GM12878 (cell line): ENCODE measurements at regions not wholly inside any gene's neighbourhood (a gene's known extent, or its start where the extent isn't known, plus 50 kb on each side); places are given as distances from the start of the nearest gene placed in this dataset.

Experiments
- ATAC-seq: fragments of 200-7000 bp; cut with Tn5 transposase; 3 replicates; pipeline ENCODE4 v1.9.1; 2020; ENCODE audit warnings: mild to moderate bottlenecking, moderate library complexity
- BruUV-seq: library from RNA; stranded (reverse); fragments of 400-500 nt; replicated peaks from 2 replicates; lab custom pipeline; 2021; lab: Mats Ljungman, UMichigan
- CTCF ChIA-PET: fragments of 300-600 bp; sonication (Branson Sonifier 250); formaldehyde crosslinking; extraction: SDS; loops from one replicate; lab custom pipeline; 2021; ENCODE audit warnings: inconsistent platforms; lab: Yijun Ruan, JAX
- POLR2A ChIA-PET: fragments of 350-600 bp; formaldehyde crosslinking; extraction: SDS; loops from one replicate; lab custom pipeline; 2021; ENCODE audit warnings: inconsistent platforms; lab: Charles Lee
- RAD21 ChIA-PET: fragments of 300-600 bp; sonication (Branson Sonifier 250); formaldehyde crosslinking; loops from one replicate; lab custom pipeline; 2023; ENCODE audit warnings: antibody characterized with exemption; ENCODE audit not compliant: unreplicated experiment; lab: Charles Lee
- SMC1A ChIA-PET: fragments of 300-600 bp; sonication (Branson Sonifier 250); formaldehyde crosslinking; loops from one replicate; lab custom pipeline; 2023; ENCODE audit not compliant: unreplicated experiment, uncharacterized antibody; lab: Charles Lee
- DNase-seq: peaks from one replicate; pipeline ENCODE4 v3.0.0-alpha.2; 2011; ENCODE audit warnings: low read depth, low spot score
- FAIRE-seq: peaks from 3 replicates; lab custom pipeline; 2011; peaks lifted over from hg19 to GRCh38; lab: Jason Lieb, UNC
- H2AFZ ChIP-seq: 2 replicates; pipeline ENCODE4 v1.6.0; 2011; ENCODE audit warnings: low read depth, low read length, control low read depth; ENCODE audit not compliant: control insufficient read depth
- H3K27ac ChIP-seq: 2 replicates; pipeline ENCODE4 v1.5.1; 2011; ENCODE audit warnings: control low read depth; ENCODE audit not compliant: control insufficient read depth, insufficient read depth
- H3K27me3 ChIP-seq, 2 experiments: replicated peaks in 1 of 2; 2 replicates each; pipeline versions ENCODE4 v1.6.0 to v1.6.1; 2011; ENCODE audit warnings: low read length in 1 of 2; ENCODE audit not compliant: control insufficient read depth in 2 of 2, insufficient read depth in 2 of 2
- H3K36me3 ChIP-seq, 2 experiments: 2 replicates each; pipeline ENCODE4 v1.5.1; 2011; ENCODE audit warnings: low read length in 1 of 2; ENCODE audit not compliant: control insufficient read depth in 2 of 2, insufficient read depth in 2 of 2
- H3K4me1 ChIP-seq: 2 replicates; pipeline ENCODE4 v1.6.1; 2011; ENCODE audit warnings: mild to moderate bottlenecking, low read length, moderate library complexity, mixed read lengths; ENCODE audit not compliant: control insufficient read depth, insufficient read depth
- H3K4me2 ChIP-seq: 2 replicates; pipeline ENCODE4 v1.6.0; 2011; ENCODE audit warnings: control low read depth; ENCODE audit not compliant: control insufficient read depth, insufficient read depth
- H3K4me3 ChIP-seq: fragments of 200-600 bp; sonication (generic); 2 replicates; pipeline ENCODE4 v1.5.1; 2016
- H3K79me2 ChIP-seq: 2 replicates; pipeline ENCODE4 v1.6.0; 2011; ENCODE audit warnings: low read length; ENCODE audit not compliant: control insufficient read depth, insufficient read depth
- H3K9ac ChIP-seq: 2 replicates; pipeline ENCODE4 v1.8.0; 2011; ENCODE audit warnings: low read length, control low read depth, mixed read lengths; ENCODE audit not compliant: control insufficient read depth, insufficient read depth
- H3K9me3 ChIP-seq: replicated peaks from 3 replicates; pipeline ENCODE4 v1.5.1; 2011; ENCODE audit warnings: mild to moderate bottlenecking, low read length; ENCODE audit not compliant: control insufficient read depth, insufficient read depth
- H4K20me1 ChIP-seq: 2 replicates; pipeline ENCODE4 v1.6.0; 2011; ENCODE audit not compliant: control insufficient read depth, insufficient read depth
- ASH2L ChIP-seq: fragments of 300-600, 200-600 bp; sonication (generic); IDR thresholded peaks from 2 replicates; pipeline ENCODE4 v1.6.1; 2017; ENCODE audit warnings: low read depth, mild to moderate bottlenecking, borderline replicate concordance
- EED ChIP-seq: sonication (generic); IDR thresholded peaks from 2 replicates; pipeline ENCODE4 v1.6.1; 2016; ENCODE audit warnings: antibody characterized with exemption, low read depth
- EGR1 ChIP-seq, 2 experiments: IDR thresholded peaks; 1 replicate in 1 of 2; 2 replicates in 1 of 2; pipeline ENCODE4 v1.6.1; 2011 to 2012; ENCODE audit warnings: low read depth in 2 of 2, low read length in 2 of 2, borderline replicate concordance in 1 of 2, mild to moderate bottlenecking in 1 of 2, moderate library complexity in 1 of 2
- ESRRA ChIP-seq: IDR thresholded peaks from 2 replicates; pipeline ENCODE4 v1.6.1; 2012; ENCODE audit warnings: mild to moderate bottlenecking, low read length, improper control_type of control experiment
- RCOR1 ChIP-seq: conservative IDR thresholded peaks from 2 replicates; pipeline ENCODE4 v1.6.1; 2012; ENCODE audit warnings: low read depth, low read length, improper control_type of control experiment
- SRF ChIP-seq, 2 experiments: IDR thresholded peaks; 2 replicates each; pipeline ENCODE4 v1.6.1; 2011; ENCODE audit warnings: low read depth in 2 of 2, low read length in 2 of 2, mild to moderate bottlenecking in 1 of 2, moderate library complexity in 1 of 2
- YBX1 ChIP-seq: fragments of 450-650 bp; IDR thresholded peaks from 2 replicates; pipeline ENCODE4 v1.6.1; 2016; ENCODE audit warnings: antibody characterized with exemption
- YY1 ChIP-seq: IDR thresholded peaks from 2 replicates; pipeline ENCODE4 v1.6.1; 2011; ENCODE audit warnings: low read depth, mild to moderate bottlenecking, low read length
- ZNF592 ChIP-seq: fragments of 450-650 bp; IDR thresholded peaks from 2 replicates; pipeline ENCODE4 v1.6.1; 2017; ENCODE audit warnings: mild to moderate bottlenecking, moderate library complexity
- ZSCAN29 ChIP-seq: fragments of 450-650 bp; IDR thresholded peaks from 2 replicates; pipeline ENCODE4 v1.6.1; 2017; ENCODE audit warnings: mild to moderate bottlenecking, moderate library complexity
- WGBS: methylation state at CpG from one replicate; pipeline ENCODE4 v1.1.6; 2016; ENCODE audit warnings: low lambda C conversion rate; ENCODE audit not compliant: insufficient replicate concordance, insufficient coverage; ENCODE audit errors: missing lambda C conversion rate; 5-methylcytosine and 5-hydroxymethylcytosine counted together
- in situ Hi-C: fragments of 300-500 bp; cut with MboI; formaldehyde crosslinking; loops from 9 replicates; pipeline ENCODE4 v1.14.3; 2018; ENCODE audit warnings: mixed read lengths
- intact Hi-C: fragments of 100-400 bp; cut with micrococcal nuclease; formaldehyde crosslinking; loops from one replicate; pipeline ENCODE4 v1.14.2; 2022; ENCODE audit not compliant: unreplicated experiment
- TF ChIP-seq, protein P1 (sequence below): fragments of 450-650 bp; IDR thresholded peaks from 2 replicates; pipeline ENCODE4 v1.6.1; 2018; ENCODE audit warnings: mild to moderate bottlenecking, low read depth, moderate library complexity; ENCODE audit not compliant: partially characterized antibody

DNA sequence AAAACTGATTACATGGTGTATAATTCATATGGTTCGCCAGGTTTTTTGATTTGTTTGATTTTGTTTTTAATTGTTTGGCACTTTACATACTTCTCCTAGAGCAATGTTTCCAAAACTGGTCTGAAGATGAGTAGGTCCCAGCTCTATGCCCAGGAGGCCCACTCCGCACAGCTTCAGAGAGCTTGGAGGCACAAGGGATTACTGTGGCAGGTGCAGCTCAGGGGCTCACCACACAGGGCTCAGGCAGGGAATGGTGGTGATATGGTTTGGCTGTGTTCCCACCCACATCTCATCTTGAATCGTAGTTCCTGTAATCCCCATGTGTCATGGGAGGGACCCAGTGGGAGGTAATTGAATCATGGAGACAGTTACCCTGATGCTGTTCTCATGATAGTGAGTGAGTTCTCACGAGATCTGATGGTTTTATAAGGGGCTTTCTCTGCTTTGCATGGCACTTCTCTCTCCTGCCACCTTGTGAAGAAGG, 296.6 kb downstream of the MED10 start (continued):
- no peak for TF ChIP-seq ZNF592

- H3K9me3 ChIP-seq = no peaks in the 10 kb centered on the region; the same call in 2 of the 3 replicates
- SMC1A ChIA-PET = interaction anchor here (1.2 to 2.0 kb wide), 2 partner anchors 9 to 14 kb away, joined by 3 to 4 read pairs; no protein-coding TSS in a partner anchor
- POLR2A ChIA-PET = no interaction called here
- no peak overlapping the region for H3K4me2 ChIP-seq
- no peaks in the 10 kb centered on the region for H3K79me2 ChIP-seq
- no peak overlapping the region for H3K4me3 ChIP-seq
- 60% methylated on average over 10 of the region's 10 CpGs for WGBS
- DNase-seq (no peak), FAIRE-seq (no peak), ATAC-seq (no peak)
- H3K36me3 ChIP-seq = no peaks in the 10 kb centered on the region
- RAD21 ChIA-PET = no interaction called here
- H3K27me3 ChIP-seq = no peaks in the 10 kb centered on the region
- intact Hi-C loops = no loop called here
- CTCF ChIA-PET = no interaction called here
- H4K20me1 ChIP-seq = no peaks in the 10 kb centered on the region
- H3K9ac ChIP-seq = no peak overlapping the region
- H3K4me1 ChIP-seq = no peaks in the 10 kb centered on the region
- in situ Hi-C loops = no loop called here
- no peak overlapping the region for H2AFZ ChIP-seq
- BruUV-seq = no TSS peak
- H3K27ac ChIP-seq = no peak overlapping the region
- TF ChIP-seq YY1 (no peak), EED (no peak), YBX1 (no peak), ZSCAN29 (no peak), ESRRA (no peak), SRF (IDR thresholded peaks at IDR 0.05; ENCODE audit: low read depth in 2 of 2, low read length in 2 of 2) (no peak), ASH2L (no peak), EGR1 (IDR thresholded peaks at IDR 0.05; ENCODE audit: borderline replicate concordance in 1 of 2, low read depth in 2 of 2, low read length in 2 of 2) (no peak), RCOR1 (no peak)
- TF ChIP-seq, protein P1, sequence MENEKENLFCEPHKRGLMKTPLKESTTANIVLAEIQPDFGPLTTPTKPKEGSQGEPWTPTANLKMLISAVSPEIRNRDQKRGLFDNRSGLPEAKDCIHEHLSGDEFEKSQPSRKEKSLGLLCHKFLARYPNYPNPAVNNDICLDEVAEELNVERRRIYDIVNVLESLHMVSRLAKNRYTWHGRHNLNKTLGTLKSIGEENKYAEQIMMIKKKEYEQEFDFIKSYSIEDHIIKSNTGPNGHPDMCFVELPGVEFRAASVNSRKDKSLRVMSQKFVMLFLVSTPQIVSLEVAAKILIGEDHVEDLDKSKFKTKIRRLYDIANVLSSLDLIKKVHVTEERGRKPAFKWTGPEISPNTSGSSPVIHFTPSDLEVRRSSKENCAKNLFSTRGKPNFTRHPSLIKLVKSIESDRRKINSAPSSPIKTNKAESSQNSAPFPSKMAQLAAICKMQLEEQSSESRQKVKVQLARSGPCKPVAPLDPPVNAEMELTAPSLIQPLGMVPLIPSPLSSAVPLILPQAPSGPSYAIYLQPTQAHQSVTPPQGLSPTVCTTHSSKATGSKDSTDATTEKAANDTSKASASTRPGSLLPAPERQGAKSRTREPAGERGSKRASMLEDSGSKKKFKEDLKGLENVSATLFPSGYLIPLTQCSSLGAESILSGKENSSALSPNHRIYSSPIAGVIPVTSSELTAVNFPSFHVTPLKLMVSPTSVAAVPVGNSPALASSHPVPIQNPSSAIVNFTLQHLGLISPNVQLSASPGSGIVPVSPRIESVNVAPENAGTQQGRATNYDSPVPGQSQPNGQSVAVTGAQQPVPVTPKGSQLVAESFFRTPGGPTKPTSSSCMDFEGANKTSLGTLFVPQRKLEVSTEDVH = no peak
These were observed 297.2 kb downstream of the MED10 start for GRCh38 chr5:6080930-6081726.
